MM.1S (cell line): ENCODE measurements at regions not wholly inside any gene's neighbourhood (a gene's known extent, or its start where the extent isn't known, plus 50 kb on each side); places are given as distances from the start of the nearest gene placed in this dataset.

Source experiments
- DNase-seq: peaks from one replicate; pipeline ENCODE4 v3.0.0-alpha.2; 2015
- H2AFZ ChIP-seq: fragments of 300-600 bp; sonication (generic); 2 replicates; pipeline ENCODE4 v1.6.0; 2016; ENCODE audit warnings: antibody characterized with exemption, low read length
- H3F3A ChIP-seq: fragments of 300-600 bp; sonication (generic); 2 replicates; pipeline ENCODE4 v1.6.1; 2016; ENCODE audit warnings: mild to moderate bottlenecking, antibody characterized with exemption, low read length, moderate library complexity, mixed read lengths; ENCODE audit not compliant: insufficient read depth
- H3K27ac ChIP-seq: fragments of 300-600 bp; sonication (generic); 2 replicates; pipeline ENCODE4 v1.5.1; 2016; ENCODE audit warnings: mild to moderate bottlenecking, low read length
- H3K27me3 ChIP-seq: fragments of 300-600 bp; sonication (generic); replicated peaks from 2 replicates; pipeline ENCODE4 v1.6.0; 2016; ENCODE audit warnings: low read length; ENCODE audit not compliant: insufficient read depth
- H3K36me3 ChIP-seq: fragments of 300-600 bp; sonication (generic); replicated peaks from 2 replicates; pipeline ENCODE4 v1.6.1; 2016; ENCODE audit warnings: mild to moderate bottlenecking, low read length, mixed read lengths; ENCODE audit not compliant: insufficient read depth
- H3K4me1 ChIP-seq: fragments of 300-600 bp; sonication (generic); 2 replicates; pipeline ENCODE4 v1.6.1; 2016; ENCODE audit warnings: low read length, mixed read lengths
- H3K4me2 ChIP-seq: fragments of 300-600 bp; sonication (generic); 2 replicates; pipeline ENCODE4 v1.6.0; 2016; ENCODE audit warnings: low read depth, low read length
- H3K4me3 ChIP-seq: fragments of 300-600 bp; sonication (generic); 2 replicates; pipeline ENCODE4 v1.5.1; 2016; ENCODE audit warnings: low read length, mixed read lengths
- H3K79me2 ChIP-seq: fragments of 300-600 bp; sonication (generic); 2 replicates; pipeline ENCODE4 v1.6.1; 2016; ENCODE audit warnings: mixed run types, low read length, mixed read lengths
- H3K9ac ChIP-seq: fragments of 300-600 bp; sonication (generic); 2 replicates; pipeline ENCODE4 v1.6.1; 2016; ENCODE audit warnings: low read length, mixed read lengths
- H3K9me2 ChIP-seq: fragments of 300-600 bp; sonication (generic); replicated peaks from 2 replicates; pipeline ENCODE4 v1.6.1; 2016; ENCODE audit warnings: mild to moderate bottlenecking, low read length, mixed read lengths; ENCODE audit not compliant: insufficient read depth
- H3K9me3 ChIP-seq: fragments of 300-600 bp; sonication (generic); replicated peaks from 2 replicates; pipeline ENCODE4 v1.6.1; 2016; ENCODE audit warnings: mild to moderate bottlenecking, low read length, mixed read lengths; ENCODE audit not compliant: insufficient read depth
- H4K20me1 ChIP-seq: fragments of 300-600 bp; sonication (generic); 2 replicates; pipeline ENCODE4 v1.6.1; 2016; ENCODE audit warnings: mild to moderate bottlenecking, low read length, moderate library complexity, mixed read lengths; ENCODE audit not compliant: insufficient read depth
- EZH2 ChIP-seq: fragments of 300-600 bp; sonication (generic); optimal IDR thresholded peaks from 2 replicates; pipeline ENCODE3; 2017; ENCODE audit warnings: low read depth, mild to moderate bottlenecking, antibody characterized with exemption, low read length, mixed read lengths
- EZH2phosphoT487 ChIP-seq: fragments of 300-600 bp; sonication (generic); IDR thresholded peaks from 2 replicates; pipeline ENCODE4 v1.6.1; 2018; ENCODE audit warnings: antibody characterized with exemption, low read length
- TF ChIP-seq, protein P1 (sequence below): fragments of 300-600 bp; sonication (generic); IDR thresholded peaks from 2 replicates; pipeline ENCODE4 v1.5.1; 2016; ENCODE audit warnings: antibody characterized with exemption, low read length, mixed read lengths

DNA sequence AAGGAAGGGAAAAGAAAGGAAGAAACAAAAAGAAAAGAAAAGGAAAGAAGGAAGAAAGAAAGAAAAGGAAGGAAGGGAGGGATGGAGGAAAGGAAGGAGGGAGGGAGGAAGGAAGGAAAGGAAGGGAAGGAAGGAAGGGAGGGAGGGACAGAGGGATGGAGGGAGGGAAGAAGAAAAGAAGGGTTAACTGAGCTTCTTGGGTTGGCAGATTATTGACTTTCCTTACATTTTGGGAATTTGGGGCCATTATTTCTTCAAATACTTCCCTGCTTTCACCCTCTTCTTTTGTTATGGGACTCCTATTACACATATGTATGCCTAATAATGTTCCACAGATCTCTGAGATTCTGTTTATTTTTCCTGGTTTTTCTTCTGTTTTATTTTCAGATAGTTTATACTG is 285.6 kb downstream of the KCNJ2 start:
- Histone ChIP-seq H3K27ac (no peak overlapping the region), H2AFZ (no peak overlapping the region), H3K9ac (no peak overlapping the region), H3K9me3 (no peaks in the 10 kb centered on the region), H3K4me3 (no peak overlapping the region), H3K79me2 (no peaks in the 10 kb centered on the region), H4K20me1 (no peaks in the 10 kb centered on the region), H3K4me1 (no peaks in the 10 kb centered on the region), H3F3A (no peaks in the 10 kb centered on the region), H3K27me3 (no peaks in the 10 kb centered on the region), H3K4me2 (no peak overlapping the region), H3K36me3 (no peaks in the 10 kb centered on the region), H3K9me2 (no peaks in the 10 kb centered on the region)
- no peak for DNase-seq
- TF ChIP-seq, protein P1, sequence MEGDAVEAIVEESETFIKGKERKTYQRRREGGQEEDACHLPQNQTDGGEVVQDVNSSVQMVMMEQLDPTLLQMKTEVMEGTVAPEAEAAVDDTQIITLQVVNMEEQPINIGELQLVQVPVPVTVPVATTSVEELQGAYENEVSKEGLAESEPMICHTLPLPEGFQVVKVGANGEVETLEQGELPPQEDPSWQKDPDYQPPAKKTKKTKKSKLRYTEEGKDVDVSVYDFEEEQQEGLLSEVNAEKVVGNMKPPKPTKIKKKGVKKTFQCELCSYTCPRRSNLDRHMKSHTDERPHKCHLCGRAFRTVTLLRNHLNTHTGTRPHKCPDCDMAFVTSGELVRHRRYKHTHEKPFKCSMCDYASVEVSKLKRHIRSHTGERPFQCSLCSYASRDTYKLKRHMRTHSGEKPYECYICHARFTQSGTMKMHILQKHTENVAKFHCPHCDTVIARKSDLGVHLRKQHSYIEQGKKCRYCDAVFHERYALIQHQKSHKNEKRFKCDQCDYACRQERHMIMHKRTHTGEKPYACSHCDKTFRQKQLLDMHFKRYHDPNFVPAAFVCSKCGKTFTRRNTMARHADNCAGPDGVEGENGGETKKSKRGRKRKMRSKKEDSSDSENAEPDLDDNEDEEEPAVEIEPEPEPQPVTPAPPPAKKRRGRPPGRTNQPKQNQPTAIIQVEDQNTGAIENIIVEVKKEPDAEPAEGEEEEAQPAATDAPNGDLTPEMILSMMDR = no peak
- TF ChIP-seq EZH2 = no peak
- no peak for TF ChIP-seq EZH2phosphoT487

DNA sequence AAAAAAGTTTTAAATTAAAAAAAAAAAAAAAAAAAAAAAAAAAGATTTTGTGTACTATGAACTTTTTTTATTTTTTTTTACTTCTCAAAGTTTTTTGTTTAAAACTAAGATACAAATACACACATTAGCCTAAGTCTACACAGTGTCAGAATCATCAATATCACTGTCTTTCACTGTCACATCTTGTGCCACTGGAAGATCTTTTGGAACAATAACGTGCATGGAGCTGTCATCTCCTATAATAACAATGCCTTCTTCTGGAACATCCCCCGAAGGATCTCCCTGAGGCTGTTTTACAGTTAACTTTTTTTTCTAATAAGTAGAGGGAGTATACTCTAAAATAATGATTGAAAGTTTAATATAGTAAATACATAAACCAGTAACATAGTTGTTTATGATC is 295.7 kb downstream of the KCNJ2 start:
- H2AFZ ChIP-seq = no peak overlapping the region
- no peaks in the 10 kb centered on the region for H3K27me3 ChIP-seq
- H3K79me2 ChIP-seq = no peaks in the 10 kb centered on the region
- TF ChIP-seq EZH2 = no peak
- no peak for TF ChIP-seq EZH2phosphoT487
- TF ChIP-seq, protein P1 = no peak
- H3K27ac ChIP-seq = no peak overlapping the region
- H3K9ac ChIP-seq = no peak overlapping the region
- DNase-seq = no peak
- no peaks in the 10 kb centered on the region for H3F3A ChIP-seq
- H3K36me3 ChIP-seq = no peaks in the 10 kb centered on the region
- H3K4me3 ChIP-seq = no peak overlapping the region
- H3K9me3 ChIP-seq = no peaks in the 10 kb centered on the region
- no peaks in the 10 kb centered on the region for H4K20me1 ChIP-seq
- H3K4me2 ChIP-seq = no peak overlapping the region
- no peaks in the 10 kb centered on the region for H3K9me2 ChIP-seq
- no peaks in the 10 kb centered on the region for H3K4me1 ChIP-seq

DNA sequence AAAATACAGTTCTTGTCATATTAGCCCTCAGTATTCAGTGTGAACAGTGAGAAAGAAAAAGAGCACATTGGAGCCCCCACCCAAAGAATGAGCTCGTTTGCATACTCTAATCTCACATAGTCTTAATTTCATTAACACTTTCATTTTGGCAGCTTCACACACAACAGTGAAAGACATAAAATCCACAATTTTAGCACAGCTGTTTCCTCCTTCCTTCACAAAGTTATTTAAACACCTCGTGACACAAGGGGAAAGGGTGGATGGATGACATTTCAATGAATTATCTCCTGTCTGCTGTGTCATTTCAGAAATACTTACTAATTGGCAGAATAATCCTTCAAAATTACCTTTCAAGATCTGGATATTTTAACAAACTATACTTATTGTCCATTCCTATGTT is 299.3 kb downstream of the KCNJ2 start:
- no peak for TF ChIP-seq EZH2phosphoT487
- TF ChIP-seq EZH2 = no peak
- H3K9me3 ChIP-seq = no peaks in the 10 kb centered on the region

DNA sequence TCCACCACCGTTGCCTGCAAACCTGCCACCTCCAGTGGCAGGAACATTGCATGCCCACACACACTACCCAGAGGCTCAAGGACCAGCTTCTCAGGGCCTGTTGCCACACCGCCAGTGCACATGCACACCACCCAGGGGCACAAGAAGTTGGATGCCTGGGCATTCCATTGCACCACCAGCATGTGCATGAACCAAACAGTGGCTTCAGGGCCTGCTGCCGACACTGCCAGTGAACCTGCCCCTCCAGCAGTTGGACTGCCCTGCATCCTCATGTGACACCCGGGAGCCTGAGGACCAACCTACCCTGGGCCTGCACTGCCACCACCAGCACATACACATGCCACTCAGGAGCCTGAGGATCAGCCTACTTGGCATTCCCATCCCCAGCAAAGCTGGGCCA is 303.7 kb downstream of the KCNJ2 start:
- no peak for DNase-seq
- no peak overlapping the region for H3K4me3 ChIP-seq
- no peak overlapping the region for H3K9ac ChIP-seq
- H3K79me2 ChIP-seq = no peaks in the 10 kb centered on the region
- H2AFZ ChIP-seq = no peak overlapping the region
- TF ChIP-seq EZH2phosphoT487 = no peak
- TF ChIP-seq, protein P1 = no peak
- TF ChIP-seq EZH2 = no peak
- no peaks in the 10 kb centered on the region for H3K9me2 ChIP-seq
- no peaks in the 10 kb centered on the region for H3K27me3 ChIP-seq
- H3K9me3 ChIP-seq = no peaks in the 10 kb centered on the region
- H3F3A ChIP-seq = no peaks in the 10 kb centered on the region
- no peak overlapping the region for H3K4me2 ChIP-seq
- no peaks in the 10 kb centered on the region for H3K36me3 ChIP-seq
- H3K27ac ChIP-seq = no peak overlapping the region
- H4K20me1 ChIP-seq = no peaks in the 10 kb centered on the region
- H3K4me1 ChIP-seq = no peaks in the 10 kb centered on the region

More for the DNA sequence above, 299.3 kb downstream of the KCNJ2 start:
- Histone ChIP-seq H3K9ac (no peak overlapping the region), H3K4me2 (no peak overlapping the region), H2AFZ (no peak overlapping the region), H3K79me2 (no peaks in the 10 kb centered on the region), H3K4me3 (no peak overlapping the region), H3K36me3 (no peaks in the 10 kb centered on the region), H3K27me3 (no peaks in the 10 kb centered on the region), H3K27ac (no peak overlapping the region), H3F3A (no peaks in the 10 kb centered on the region), H4K20me1 (no peaks in the 10 kb centered on the region), H3K9me2 (no peaks in the 10 kb centered on the region), H3K4me1 (no peaks in the 10 kb centered on the region)
- no peak for DNase-seq
